AG10803 (cell line): ENCODE measurements at regions not wholly inside any gene's neighbourhood (a gene's known extent, or its start where the extent isn't known, plus 50 kb on each side); places are given as distances from the start of the nearest gene placed in this dataset.

Experiments
- DNase-seq: peaks from one replicate; pipeline ENCODE4 v3.0.0; 2010; ENCODE audit warnings: low read depth
- H3K4me3 ChIP-seq: 2 replicates; pipeline ENCODE4 v1.5.1; 2011; ENCODE audit warnings: mild to moderate bottlenecking, low read length, control low read depth
- TF ChIP-seq, protein P1 (sequence below): conservative IDR thresholded peaks from 2 replicates; pipeline ENCODE4 v1.5.1; 2011; ENCODE audit warnings: mild to moderate bottlenecking, low read length, control low read depth, inconsistent platforms

- TF ChIP-seq, protein P1, sequence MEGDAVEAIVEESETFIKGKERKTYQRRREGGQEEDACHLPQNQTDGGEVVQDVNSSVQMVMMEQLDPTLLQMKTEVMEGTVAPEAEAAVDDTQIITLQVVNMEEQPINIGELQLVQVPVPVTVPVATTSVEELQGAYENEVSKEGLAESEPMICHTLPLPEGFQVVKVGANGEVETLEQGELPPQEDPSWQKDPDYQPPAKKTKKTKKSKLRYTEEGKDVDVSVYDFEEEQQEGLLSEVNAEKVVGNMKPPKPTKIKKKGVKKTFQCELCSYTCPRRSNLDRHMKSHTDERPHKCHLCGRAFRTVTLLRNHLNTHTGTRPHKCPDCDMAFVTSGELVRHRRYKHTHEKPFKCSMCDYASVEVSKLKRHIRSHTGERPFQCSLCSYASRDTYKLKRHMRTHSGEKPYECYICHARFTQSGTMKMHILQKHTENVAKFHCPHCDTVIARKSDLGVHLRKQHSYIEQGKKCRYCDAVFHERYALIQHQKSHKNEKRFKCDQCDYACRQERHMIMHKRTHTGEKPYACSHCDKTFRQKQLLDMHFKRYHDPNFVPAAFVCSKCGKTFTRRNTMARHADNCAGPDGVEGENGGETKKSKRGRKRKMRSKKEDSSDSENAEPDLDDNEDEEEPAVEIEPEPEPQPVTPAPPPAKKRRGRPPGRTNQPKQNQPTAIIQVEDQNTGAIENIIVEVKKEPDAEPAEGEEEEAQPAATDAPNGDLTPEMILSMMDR = no peak
These were observed 50.2 kb upstream of the ACTBL2 start for GRCh38 chr5:57532513-57533497.

More at GRCh38 chr5:57532513-57533497, 50.2 kb upstream of the ACTBL2 start:
- peak; percentile 21 for DNase-seq
- no peak overlapping the region for H3K4me3 ChIP-seq
